OCI-LY1 (cell line): ENCODE measurements at regions not wholly inside any gene's neighbourhood (a gene's known extent, or its start where the extent isn't known, plus 50 kb on each side); places are given as distances from the start of the nearest gene placed in this dataset.

Source experiments
- EZH2 ChIP-seq: fragments of 200-600 bp; sonication (generic), shearing (Covaris generic); IDR thresholded peaks from 2 replicates; pipeline ENCODE4 v1.8.0; 2017; ENCODE audit warnings: borderline replicate concordance, mixed run types, mild to moderate bottlenecking, antibody characterized with exemption, low read length, moderate library complexity, mixed read lengths
- TF ChIP-seq, protein P1 (sequence below): fragments of 200-600 bp; sonication (generic), shearing (Covaris generic); IDR thresholded peaks from 2 replicates; pipeline ENCODE4 v1.5.1; 2017; ENCODE audit warnings: mild to moderate bottlenecking, antibody characterized with exemption, low read length, moderate library complexity, mixed read lengths

DNA sequence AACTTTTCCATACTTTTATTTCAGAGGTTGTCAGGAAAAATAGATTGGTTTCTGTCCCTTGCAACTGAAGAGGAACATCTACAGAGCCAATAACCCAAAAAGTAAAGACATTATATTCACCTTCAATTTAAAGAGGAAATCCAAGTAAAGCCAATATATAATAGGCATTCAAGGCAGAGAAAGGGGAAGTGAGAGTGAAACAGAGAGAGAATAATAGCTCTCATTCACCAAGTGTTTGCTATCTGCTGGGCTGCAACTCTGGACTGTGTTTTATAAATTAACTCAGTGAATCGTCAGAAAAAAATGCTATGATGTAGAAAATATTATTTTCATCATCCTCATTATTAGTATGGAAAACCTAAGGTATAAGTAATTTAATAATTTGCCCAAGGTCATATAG lies 448.5 kb downstream of the TRAM1L1 start:
- TF ChIP-seq, protein P1, sequence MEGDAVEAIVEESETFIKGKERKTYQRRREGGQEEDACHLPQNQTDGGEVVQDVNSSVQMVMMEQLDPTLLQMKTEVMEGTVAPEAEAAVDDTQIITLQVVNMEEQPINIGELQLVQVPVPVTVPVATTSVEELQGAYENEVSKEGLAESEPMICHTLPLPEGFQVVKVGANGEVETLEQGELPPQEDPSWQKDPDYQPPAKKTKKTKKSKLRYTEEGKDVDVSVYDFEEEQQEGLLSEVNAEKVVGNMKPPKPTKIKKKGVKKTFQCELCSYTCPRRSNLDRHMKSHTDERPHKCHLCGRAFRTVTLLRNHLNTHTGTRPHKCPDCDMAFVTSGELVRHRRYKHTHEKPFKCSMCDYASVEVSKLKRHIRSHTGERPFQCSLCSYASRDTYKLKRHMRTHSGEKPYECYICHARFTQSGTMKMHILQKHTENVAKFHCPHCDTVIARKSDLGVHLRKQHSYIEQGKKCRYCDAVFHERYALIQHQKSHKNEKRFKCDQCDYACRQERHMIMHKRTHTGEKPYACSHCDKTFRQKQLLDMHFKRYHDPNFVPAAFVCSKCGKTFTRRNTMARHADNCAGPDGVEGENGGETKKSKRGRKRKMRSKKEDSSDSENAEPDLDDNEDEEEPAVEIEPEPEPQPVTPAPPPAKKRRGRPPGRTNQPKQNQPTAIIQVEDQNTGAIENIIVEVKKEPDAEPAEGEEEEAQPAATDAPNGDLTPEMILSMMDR, result no peak
- TF ChIP-seq EZH2, result no peak
